Fibroblast of the aortic adventitia (primary cell): ENCODE measurements at regions not wholly inside any gene's neighbourhood (a gene's known extent, or its start where the extent isn't known, plus 50 kb on each side); places are given as distances from the start of the nearest gene placed in this dataset.
"Not testable (repeated sequence)": the region's sequence is repeated elsewhere in the genome, so short reads cannot be mapped to it uniquely, and the experiment has no call there.

Experiments
- DNase-seq: peaks from one replicate; pipeline ENCODE4 v3.0.0-alpha.2; 2010; ENCODE audit warnings: low read depth
- H3K4me3 ChIP-seq: 2 replicates; pipeline ENCODE4 v1.5.1; 2011; ENCODE audit warnings: low read depth, mild to moderate bottlenecking, control low read depth, low read length, moderate library complexity
- CTCF ChIP-seq: IDR thresholded peaks from 2 replicates; pipeline ENCODE4 v1.5.1; 2011; ENCODE audit warnings: mild to moderate bottlenecking, low read length, control low read depth, inconsistent platforms; ENCODE audit not compliant: insufficient read depth

- H3K4me3 ChIP-seq, result no peak overlapping the region
- no peak for DNase-seq
- no peak for TF ChIP-seq CTCF
Measured at GRCh38 chr3:29004885-29005599, 275.8 kb upstream of the RBMS3 start.

- no peak overlapping the region for H3K4me3 ChIP-seq
- no peak for TF ChIP-seq CTCF
- DNase-seq, result no peak
Measured at GRCh38 chr3:29005862-29006261, 275.0 kb upstream of the RBMS3 start.

GRCh38 chr3:29011441-29011840, 269.4 kb upstream of the RBMS3 start:
- no peak overlapping the region for H3K4me3 ChIP-seq
- DNase-seq, result no peak
- TF ChIP-seq CTCF, result no peak

- H3K4me3 ChIP-seq, result no peak overlapping the region
- TF ChIP-seq CTCF, result no peak
- DNase-seq, result no peak
Measured at GRCh38 chr3:29011966-29012365, 268.9 kb upstream of the RBMS3 start.

GRCh38 chr3:29022976-29023375, 257.9 kb upstream of the RBMS3 start:
- no peak overlapping the region for H3K4me3 ChIP-seq
- TF ChIP-seq CTCF, result no peak
- no peak for DNase-seq

- H3K4me3 ChIP-seq, result no peak overlapping the region
- no peak for DNase-seq
- TF ChIP-seq CTCF, result no peak
Measured at GRCh38 chr3:29026286-29026685, 254.6 kb upstream of the RBMS3 start.

- DNase-seq, result peak; percentile 2
- no peak overlapping the region for H3K4me3 ChIP-seq
- no peak for TF ChIP-seq CTCF
Measured at GRCh38 chr3:29026959-29027358, 253.9 kb upstream of the RBMS3 start.

- DNase-seq, H3K4me3 ChIP-seq: not testable (repeated sequence)
Measured at GRCh38 chr3:29031175-29031574, 249.7 kb upstream of the RBMS3 start.
